Tibial nerve (tissue), 4 donors: ENCODE measurements at regions not wholly inside any gene's neighbourhood (a gene's known extent, or its start where the extent isn't known, plus 50 kb on each side); places are given as distances from the start of the nearest gene placed in this dataset.

Experiments
- CTCF ChIP-seq, 5 experiments: fragments of 200-600 bp in 3 of 5; fragments of 450-650 bp in 2 of 5; sonication (generic) in 3 of 5; IDR thresholded peaks; one replicate each; pipeline ENCODE4 v1.5.1; 2016 to 2019; ENCODE audit warnings: antibody characterized with exemption in 5 of 5, mild to moderate bottlenecking in 3 of 5, moderate library complexity in 2 of 5
- EP300 ChIP-seq, 2 donors: sonication (generic); formaldehyde crosslinking; IDR thresholded peaks; one replicate each; pipeline ENCODE4 v1.6.1; 2017; ENCODE audit warnings: antibody characterized with exemption in 2 of 2, mild to moderate bottlenecking in 1 of 2
- POLR2A ChIP-seq, 2 donors: fragments of 450-650 bp; IDR thresholded peaks; one replicate each; pipeline ENCODE4 v1.6.1; 2017; ENCODE audit warnings: antibody characterized with exemption in 2 of 2, mild to moderate bottlenecking in 2 of 2, moderate library complexity in 2 of 2

GRCh38 chr7:69309601-69310000 is 288.7 kb upstream of the AUTS2 start:
- no peak for TF ChIP-seq CTCF (IDR thresholded peaks at IDR 0.05)
- TF ChIP-seq POLR2A (IDR thresholded peaks at IDR 0.05) = no peak
- TF ChIP-seq EP300 (IDR thresholded peaks at IDR 0.05) = no peak
